ENCODE measurements at regions not wholly inside any gene's neighbourhood (a gene's known extent, or its start where the extent isn't known, plus 50 kb on each side); places are given as distances from the start of the nearest gene placed in this dataset.
"Not testable (repeated sequence)": the region's sequence is repeated elsewhere in the genome, so short reads cannot be mapped to it uniquely, and the experiment has no call there.

GRCh38 chr7:29649876-29650275 lies 86.2 kb downstream of the PRR15 start:
- no peak for DNase-seq

DNA sequence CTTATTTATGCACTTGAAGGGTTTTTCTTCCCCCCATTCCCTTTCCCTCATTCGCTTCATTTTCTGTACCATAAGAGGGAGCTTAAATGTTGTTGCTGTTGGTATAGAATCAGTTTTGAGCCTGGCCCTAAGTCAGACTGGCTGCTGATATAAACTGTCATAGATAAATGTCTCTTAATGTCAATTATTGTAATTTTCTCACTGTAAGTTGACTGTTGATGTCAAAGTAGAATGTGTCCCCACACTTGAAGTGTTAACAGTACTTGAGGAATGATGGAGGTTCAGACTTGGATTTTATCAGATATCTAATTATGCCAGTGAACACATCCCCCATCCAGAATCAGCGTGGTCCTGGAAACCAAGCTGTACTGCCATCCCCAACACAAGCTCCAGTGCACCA lies 87.8 kb downstream of the PRR15 start:
- no peak for DNase-seq

DNA sequence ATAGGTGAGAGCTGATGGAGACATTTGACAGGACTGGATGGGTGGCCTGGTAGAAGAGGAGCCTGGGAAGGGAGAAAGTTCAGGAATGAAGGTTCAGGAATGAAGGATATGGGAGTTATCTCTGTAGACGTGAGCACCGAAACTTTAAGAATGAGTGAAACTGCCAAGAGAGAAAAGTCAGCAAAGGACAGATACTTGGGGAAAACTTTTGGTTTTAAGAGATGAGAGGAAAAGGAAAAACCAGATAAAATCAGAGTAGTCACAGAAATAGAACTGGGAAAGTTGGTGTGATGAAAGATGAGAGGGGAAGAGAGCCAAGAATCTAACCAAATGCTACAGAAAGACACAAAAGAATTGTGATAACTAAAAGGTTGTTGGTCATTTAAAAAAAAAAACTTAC lies 88.9 kb downstream of the PRR15 start:
- DNase-seq = no peak

- not testable (repeated sequence) for DNase-seq
Observed at GRCh38 chr7:29654340-29654739, 90.7 kb downstream of the PRR15 start.

DNA sequence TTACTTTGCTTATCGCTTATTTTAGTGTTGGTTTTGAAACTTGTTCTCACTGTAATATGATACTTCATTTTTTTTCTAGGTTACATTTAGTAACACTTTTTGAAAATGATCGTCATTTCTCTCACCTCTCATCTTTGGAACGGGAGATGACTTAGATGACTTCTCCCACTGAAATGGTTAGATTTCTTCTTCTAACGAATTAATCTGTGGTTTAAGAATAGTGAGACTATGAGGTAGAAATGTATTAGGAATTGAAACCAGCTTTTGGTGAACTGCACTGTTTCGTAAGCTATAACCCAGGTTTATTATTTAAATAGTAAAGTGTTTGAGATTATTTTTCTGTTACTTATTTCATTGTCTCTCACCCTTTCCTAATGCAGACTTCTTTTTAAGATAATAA lies 93.7 kb downstream of the PRR15 start:
- DNase-seq = no peak

DNA sequence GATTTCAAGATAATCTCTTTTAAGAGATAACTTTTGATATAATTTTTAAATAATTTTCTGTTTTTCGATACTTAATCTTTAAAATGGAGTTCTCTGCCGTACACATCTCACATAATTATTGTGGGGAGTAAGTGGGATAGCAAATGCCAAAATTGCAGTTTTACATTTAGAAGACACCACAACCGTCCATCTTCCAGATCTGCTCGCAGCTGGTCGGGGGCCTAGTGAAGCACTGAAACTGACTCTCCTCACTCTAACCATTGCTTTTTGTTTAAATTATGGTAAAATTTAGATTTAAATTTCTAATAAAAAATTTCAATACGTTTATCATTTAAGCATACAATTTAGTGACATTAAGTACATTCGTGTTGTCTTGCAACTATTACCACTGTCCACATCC lies 94.2 kb downstream of the PRR15 start:
- no peak for DNase-seq

- not testable (repeated sequence) for DNase-seq
Observed at GRCh38 chr7:29659213-29659612, 95.6 kb downstream of the PRR15 start.

DNA sequence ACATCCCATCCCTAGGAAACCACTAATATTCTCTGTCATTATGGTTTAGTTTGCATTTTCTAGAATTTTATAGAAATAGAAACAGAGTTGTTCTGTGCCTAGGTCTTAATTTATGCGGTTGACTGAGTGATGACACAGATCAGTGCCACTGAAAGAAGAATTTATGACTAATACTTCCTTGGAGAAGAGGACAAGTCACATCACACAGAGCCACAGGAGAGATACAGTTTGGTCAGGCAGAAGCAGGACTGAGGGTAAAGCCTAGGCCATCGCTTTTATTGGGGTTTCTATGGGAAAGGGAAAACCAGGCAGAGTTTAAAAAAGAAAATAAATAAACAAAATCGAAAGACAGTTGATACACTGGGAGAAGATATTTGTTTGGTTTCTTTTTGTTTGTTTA lies 99.3 kb downstream of the PRR15 start:
- not testable (repeated sequence) for DNase-seq

DNA sequence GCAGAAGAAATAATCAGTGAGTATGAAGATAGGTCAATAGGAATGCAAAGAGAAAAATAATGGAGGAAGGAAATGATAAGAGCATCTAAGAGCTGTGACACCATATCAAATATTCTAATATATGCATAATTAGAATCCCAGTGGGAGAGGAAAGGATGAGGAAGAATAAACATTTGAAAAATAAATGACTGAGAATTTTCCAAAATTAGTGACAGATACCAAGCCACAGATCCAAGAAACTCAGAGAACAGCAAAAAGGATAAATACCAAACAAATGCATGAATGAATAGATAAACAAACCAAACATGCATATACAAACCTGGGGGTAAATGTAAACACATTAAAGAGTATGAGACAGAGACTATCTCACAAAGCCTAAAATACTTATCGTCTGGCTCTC lies 101.4 kb downstream of the PRR15 start:
- not testable (repeated sequence) for DNase-seq

DNA sequence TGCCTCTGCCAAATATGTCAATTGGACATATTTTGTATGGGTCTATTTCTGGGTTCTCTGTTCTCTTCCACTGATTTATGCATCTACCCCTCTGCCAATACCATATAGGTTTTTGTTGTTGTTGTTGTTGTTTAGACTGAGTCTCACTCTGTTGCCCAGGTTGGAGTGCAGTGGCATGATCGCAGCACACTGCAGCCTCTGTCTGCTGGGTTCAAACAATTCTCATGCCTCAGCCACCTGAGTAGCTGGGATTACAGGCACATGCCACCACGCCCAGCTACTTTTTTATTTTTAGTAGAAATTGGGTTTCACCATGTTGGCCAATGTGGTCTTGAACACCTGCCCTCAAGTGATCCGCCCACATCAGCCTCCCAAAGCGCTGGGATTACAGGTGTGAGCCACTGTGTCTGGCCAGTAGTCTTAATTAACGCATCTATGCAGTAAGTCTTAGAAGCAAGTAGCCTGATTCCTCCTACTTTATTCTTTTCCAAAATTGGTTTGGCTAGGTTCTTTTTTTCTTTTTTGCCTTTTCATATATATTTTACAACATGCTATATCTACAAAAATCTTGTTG lies 103.5 kb downstream of the PRR15 start:
- not testable (repeated sequence) for DNase-seq

DNA sequence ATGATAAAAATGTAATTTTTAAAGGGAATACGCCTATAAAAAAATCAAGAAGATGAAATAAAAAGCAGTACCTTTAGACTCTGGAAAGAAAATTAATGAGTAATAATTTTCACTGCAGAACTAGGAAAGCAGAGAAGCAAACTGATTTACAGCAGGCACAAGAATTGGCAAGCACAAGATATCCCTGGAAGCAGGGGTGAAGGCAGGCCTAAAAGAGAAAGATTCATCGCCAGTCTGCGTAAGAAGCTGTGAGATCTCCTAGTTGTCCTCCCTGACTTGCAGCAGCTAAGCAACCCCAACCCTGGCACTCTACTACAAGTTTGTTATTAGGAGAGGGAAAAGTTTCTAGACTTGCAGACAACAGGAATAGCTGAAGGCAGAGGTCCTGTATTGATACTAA lies 107.7 kb downstream of the PRR15 start:
- not testable (repeated sequence) for DNase-seq

DNA sequence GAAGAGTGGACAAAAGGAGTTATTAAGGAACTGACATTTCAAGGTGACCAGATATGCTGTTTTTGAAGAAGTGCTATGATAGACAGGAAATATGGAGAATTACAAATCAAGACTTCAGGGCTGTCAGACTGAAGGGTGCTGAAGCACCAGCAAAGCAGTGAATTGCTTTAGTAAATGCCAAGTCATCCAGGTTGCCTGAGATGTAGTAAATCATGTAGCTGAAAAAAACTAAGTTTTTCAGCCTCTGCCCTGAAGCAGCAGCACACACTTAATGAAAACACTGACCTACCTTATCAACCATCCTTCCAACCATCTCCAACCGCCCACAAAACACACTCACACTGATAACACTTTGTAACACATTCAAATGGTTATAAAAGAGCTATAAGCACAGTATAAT lies 110.0 kb downstream of the PRR15 start:
- not testable (repeated sequence) for DNase-seq

DNA sequence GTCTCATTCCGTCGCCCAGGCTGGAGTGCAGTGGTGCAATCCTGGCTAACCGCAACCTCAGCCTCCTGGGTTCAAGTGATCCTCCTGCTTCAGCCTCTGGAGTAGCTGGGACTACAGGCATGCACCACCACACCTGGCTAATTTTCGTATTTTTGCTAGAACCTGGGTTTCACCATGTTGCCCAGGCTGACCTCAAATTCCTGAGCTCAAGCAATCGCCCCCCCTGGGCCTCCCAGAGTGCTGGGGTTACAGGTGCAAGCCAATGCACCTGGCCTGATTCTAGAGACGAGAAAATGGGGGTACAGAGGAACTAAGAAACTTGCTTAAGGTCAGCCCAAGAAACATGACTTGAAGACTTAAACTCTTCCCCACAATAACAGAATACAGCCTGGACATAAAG lies 111.0 kb downstream of the PRR15 start:
- DNase-seq = not testable (repeated sequence)

- DNase-seq = not testable (repeated sequence)
Observed at GRCh38 chr7:29677254-29677653, 113.6 kb downstream of the PRR15 start.

DNA sequence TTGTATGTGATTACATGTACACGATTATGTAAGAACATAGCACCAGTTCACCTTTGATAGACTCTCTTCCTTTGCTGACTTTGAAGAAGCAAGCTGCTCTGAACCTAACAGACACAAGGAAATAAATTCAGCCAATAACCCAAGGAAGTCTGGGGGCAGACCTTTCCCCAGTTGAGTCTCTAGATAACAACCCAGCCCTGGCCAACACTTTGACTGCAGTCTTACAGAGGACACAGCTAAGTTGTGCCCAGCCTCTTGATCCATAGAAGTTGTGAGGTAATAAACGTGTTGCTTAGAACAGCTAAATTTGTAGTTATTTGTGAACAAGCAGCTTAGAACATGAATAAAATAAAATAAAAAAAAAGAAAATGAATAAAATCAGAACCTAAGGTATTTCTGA lies 116.3 kb downstream of the PRR15 start:
- not testable (repeated sequence) for DNase-seq

- not testable (repeated sequence) for DNase-seq
Observed at GRCh38 chr7:29680601-29681000, 117.0 kb downstream of the PRR15 start.

GRCh38 chr7:29684151-29684786 lies 120.6 kb downstream of the PRR15 start:
- not testable (repeated sequence) for DNase-seq

GRCh38 chr7:29684787-29685650 lies 121.3 kb upstream of the WIPF3 start:
- DNase-seq = no peak

DNA sequence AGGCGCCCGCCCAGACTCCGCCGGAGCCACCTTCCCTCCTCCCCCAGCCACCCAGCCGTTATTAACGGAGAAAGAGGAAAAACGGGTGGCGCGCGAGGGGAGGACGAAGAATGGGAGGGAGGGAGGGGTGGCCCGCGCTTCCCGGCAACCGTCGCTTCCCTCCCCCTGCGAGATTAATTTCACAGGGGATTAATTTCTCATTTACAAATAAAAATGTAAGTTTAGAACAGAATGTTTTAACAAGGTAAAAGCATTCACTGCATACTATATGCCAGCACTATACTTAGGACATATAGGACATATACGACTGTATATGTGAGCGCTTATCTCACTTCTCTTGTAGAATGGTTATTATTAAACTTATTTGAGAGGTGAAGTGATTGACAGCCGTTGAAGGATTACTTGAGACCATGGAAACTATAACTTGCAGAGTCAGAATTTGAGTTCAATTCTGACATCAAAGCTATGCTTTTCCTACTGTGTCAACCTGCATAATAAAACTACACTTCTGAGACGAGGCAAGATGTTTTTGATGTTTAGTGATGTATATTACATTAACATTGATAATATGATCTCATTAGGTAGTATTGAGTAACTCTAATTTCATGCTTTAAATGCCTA lies 120.5 kb upstream of the WIPF3 start:
- not testable (repeated sequence) for DNase-seq

DNA sequence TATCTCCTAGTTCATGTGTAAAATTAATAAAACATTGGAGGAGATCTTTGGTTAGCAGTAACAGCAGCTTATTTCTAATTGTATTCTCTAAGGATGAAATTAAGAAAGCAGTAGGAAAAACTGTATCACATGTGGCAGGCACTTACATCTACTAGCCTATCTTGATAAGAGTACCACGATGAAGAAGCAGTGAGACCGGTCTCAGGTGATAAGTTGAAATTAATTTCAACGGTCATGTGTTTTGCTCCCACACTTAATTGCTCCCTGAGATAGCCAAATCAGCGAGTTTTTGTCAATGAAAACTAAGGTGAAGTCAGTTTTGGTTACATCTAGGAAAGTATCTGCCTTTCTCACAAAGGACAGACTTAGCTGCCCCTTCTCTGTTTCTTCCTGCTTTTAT lies 115.8 kb upstream of the WIPF3 start:
- DNase-seq = not testable (repeated sequence)

GRCh38 chr7:29696402-29696801 lies 109.9 kb upstream of the WIPF3 start:
- not testable (repeated sequence) for DNase-seq

DNA sequence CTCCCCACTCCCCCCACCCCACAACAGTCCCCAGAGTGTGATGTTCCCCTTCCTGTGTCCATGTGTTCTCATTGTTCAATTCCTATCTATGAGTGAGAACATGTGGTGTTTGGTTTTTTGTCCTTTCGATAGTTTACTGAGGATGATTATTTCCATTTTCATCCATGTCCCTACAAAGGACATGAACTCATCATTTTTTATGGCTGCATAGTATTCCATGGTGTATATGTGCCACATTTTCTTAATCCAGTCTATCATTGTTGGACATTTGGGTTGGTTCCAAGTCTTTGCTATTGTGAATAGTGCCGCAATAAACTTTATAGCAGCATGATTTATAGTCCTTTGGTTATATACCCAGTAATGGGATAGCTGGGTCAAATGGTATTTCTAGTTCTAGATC lies 106.6 kb upstream of the WIPF3 start:
- not testable (repeated sequence) for DNase-seq

DNA sequence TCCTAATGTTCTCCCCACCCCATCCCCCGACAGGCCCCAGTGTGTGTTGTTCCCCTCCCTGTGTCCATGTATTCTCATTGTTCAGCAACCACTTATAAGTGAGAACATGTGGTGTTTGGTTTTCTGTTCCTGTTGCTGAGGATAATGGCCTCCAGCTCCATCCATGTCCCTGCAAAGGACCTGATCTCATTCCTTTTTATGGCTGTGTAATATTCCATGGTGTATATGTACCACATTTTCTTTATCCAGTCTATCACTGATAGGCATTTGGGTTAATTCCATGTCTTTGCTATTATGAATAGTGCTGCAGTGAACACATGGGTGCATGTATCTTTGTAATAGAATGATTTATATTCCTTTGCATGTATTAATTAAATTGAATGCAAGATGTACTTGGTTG lies 104.8 kb upstream of the WIPF3 start:
- not testable (repeated sequence) for DNase-seq

All from NCI-H1436 (cell line).